Daoy (cell line): ENCODE measurements at regions not wholly inside any gene's neighbourhood (a gene's known extent, or its start where the extent isn't known, plus 50 kb on each side); places are given as distances from the start of the nearest gene placed in this dataset.

Experiments used
- DNase-seq: peaks from one replicate; pipeline ENCODE4 v3.0.0-alpha.2; 2015; ENCODE audit warnings: low read depth

- no peak for DNase-seq
These were observed 697.5 kb upstream of the GRAMD2B start for GRCh38 chr5:125725691-125726090.

GRCh38 chr5:125743939-125744338, 679.3 kb upstream of the GRAMD2B start:
- no peak for DNase-seq

- DNase-seq, result no peak
These were observed 676.3 kb upstream of the GRAMD2B start for GRCh38 chr5:125746917-125747316.

- DNase-seq, result no peak
These were observed 672.9 kb upstream of the GRAMD2B start for GRCh38 chr5:125750147-125750860.

- no peak for DNase-seq
These were observed 672.4 kb upstream of the GRAMD2B start for GRCh38 chr5:125750861-125751186.

GRCh38 chr5:125756456-125756855, 666.8 kb upstream of the GRAMD2B start:
- DNase-seq, result no peak

GRCh38 chr5:125766706-125767105, 656.5 kb upstream of the GRAMD2B start:
- DNase-seq, result no peak

- DNase-seq, result no peak
These were observed 647.3 kb upstream of the GRAMD2B start for GRCh38 chr5:125775896-125776295.

GRCh38 chr5:125776656-125777139, 646.5 kb upstream of the GRAMD2B start:
- DNase-seq, result no peak

GRCh38 chr5:125778791-125779190, 644.4 kb upstream of the GRAMD2B start:
- DNase-seq, result no peak

GRCh38 chr5:125785407-125785806, 637.8 kb upstream of the GRAMD2B start:
- DNase-seq, result no peak

- DNase-seq, result peak; percentile 12
These were observed 637.2 kb upstream of the GRAMD2B start for GRCh38 chr5:125786021-125786420.

- no peak for DNase-seq
These were observed 629.7 kb upstream of the GRAMD2B start for GRCh38 chr5:125793470-125793869.

- DNase-seq, result no peak
These were observed 628.3 kb upstream of the GRAMD2B start for GRCh38 chr5:125794922-125795321.

GRCh38 chr5:125798307-125798706, 624.9 kb upstream of the GRAMD2B start:
- peak; percentile 25 for DNase-seq

GRCh38 chr5:125812651-125813050, 610.6 kb upstream of the GRAMD2B start:
- DNase-seq, result no peak

GRCh38 chr5:125813221-125813974, 609.8 kb upstream of the GRAMD2B start:
- DNase-seq, result no peak

- no peak for DNase-seq
These were observed 609.1 kb upstream of the GRAMD2B start for GRCh38 chr5:125814119-125814518.

- peak; percentile 41 for DNase-seq
These were observed 599.6 kb upstream of the GRAMD2B start for GRCh38 chr5:125823572-125823971.

- DNase-seq, result no peak
These were observed 597.0 kb upstream of the GRAMD2B start for GRCh38 chr5:125826214-125826613.

GRCh38 chr5:125829349-125829748, 593.9 kb upstream of the GRAMD2B start:
- DNase-seq, result no peak

GRCh38 chr5:125833398-125833797, 589.8 kb upstream of the GRAMD2B start:
- DNase-seq, result no peak

GRCh38 chr5:125834438-125835115, 588.6 kb upstream of the GRAMD2B start:
- no peak for DNase-seq
